CD4-positive, alpha-beta T cell (primary cell): ENCODE measurements at regions not wholly inside any gene's neighbourhood (a gene's known extent, or its start where the extent isn't known, plus 50 kb on each side); places are given as distances from the start of the nearest gene placed in this dataset.

Source experiments
- ATAC-seq: fragments of 200-7000 bp; cut with Tn5 transposase; one replicate; pipeline ENCODE4 v1.10.0; 2022; ENCODE audit warnings: mild to moderate bottlenecking; ENCODE audit not compliant: poor library complexity
- CTCF ChIA-PET: fragments of 350-600 bp; sonication (Branson Sonifier 250); formaldehyde crosslinking; loops from one replicate; lab custom pipeline; 2021; ENCODE audit warnings: antibody characterized with exemption, inconsistent platforms; lab: Charles Lee
- POLR2A ChIA-PET: fragments of 350-600 bp; sonication (Branson Sonifier 250); formaldehyde crosslinking; loops from one replicate; lab custom pipeline; 2021; ENCODE audit warnings: antibody characterized with exemption, inconsistent platforms; lab: Charles Lee
- DNase-seq, 14 experiments: peaks; one replicate each; pipeline ENCODE4 v3.0.0-alpha.2; 2013 to 2020; ENCODE audit warnings: mixed read lengths in 2 of 14
- H3K27ac ChIP-seq, 2 donors: one replicate each; pipeline versions ENCODE4 v1.5.1 to v1.7.0; 2013; ENCODE audit warnings: low read length in 2 of 2, low read depth in 1 of 2, mild to moderate bottlenecking in 1 of 2
- H3K27me3 ChIP-seq, 2 experiments: 1 replicate in 1 of 2; 2 replicates in 1 of 2; pipeline versions ENCODE4 v1.6.1 to v1.7.0; 2013; ENCODE audit warnings: low read length in 2 of 2, control low read depth in 1 of 2, mild to moderate bottlenecking in 1 of 2, moderate library complexity in 1 of 2; ENCODE audit not compliant: insufficient read depth in 2 of 2, control insufficient read depth in 1 of 2
- H3K36me3 ChIP-seq: one replicate; pipeline ENCODE4 v1.6.1; 2013; ENCODE audit warnings: low read length, control low read depth; ENCODE audit not compliant: insufficient read depth
- H3K4me1 ChIP-seq: one replicate; pipeline ENCODE4 v1.6.1; 2013; ENCODE audit warnings: low read length, control low read depth; ENCODE audit not compliant: insufficient read depth
- H3K4me3 ChIP-seq: one replicate; pipeline ENCODE4 v1.5.1; 2013; ENCODE audit warnings: mild to moderate bottlenecking, low read length, moderate library complexity
- H3K9me3 ChIP-seq, 2 experiments: 1 replicate in 1 of 2; 2 replicates in 1 of 2; pipeline versions ENCODE4 v1.6.1 to v1.7.0; 2013; ENCODE audit warnings: low read length in 2 of 2, mild to moderate bottlenecking in 2 of 2, control low read depth in 1 of 2, moderate library complexity in 1 of 2; ENCODE audit not compliant: control insufficient read depth in 1 of 2, insufficient read depth in 1 of 2
- H3K27ac Mint-ChIP-seq: one replicate; pipeline ENCODE4 v1.8.0; 2020; ENCODE audit warnings: mixed read lengths
- H3K27me3 Mint-ChIP-seq: one replicate; pipeline ENCODE4 v1.8.0; 2021; ENCODE audit warnings: mixed read lengths
- H3K36me3 Mint-ChIP-seq: one replicate; pipeline ENCODE4 v1.8.0; 2021; ENCODE audit warnings: low read depth, mixed read lengths
- H3K4me1 Mint-ChIP-seq: one replicate; pipeline ENCODE4 v1.8.0; 2021; ENCODE audit warnings: low read depth, mixed read lengths
- H3K4me3 Mint-ChIP-seq: one replicate; pipeline ENCODE4 v1.8.0; 2020; ENCODE audit warnings: mild to moderate bottlenecking, mixed read lengths
- H3K9me3 Mint-ChIP-seq: one replicate; pipeline ENCODE4 v1.8.0; 2020; ENCODE audit warnings: mixed read lengths
- CTCF ChIP-seq: fragments of 200-600 bp; IDR thresholded peaks from one replicate; pipeline ENCODE4 v1.8.0; 2022; ENCODE audit warnings: antibody characterized with exemption, mild to moderate bottlenecking
- intact Hi-C, 2 experiments: fragments of 100-400 bp; cut with DNase I in 1 of 2; cut with micrococcal nuclease in 1 of 2; formaldehyde crosslinking; loops; one replicate each; pipeline versions ENCODE4 v1.15.1 to v1.9.0; 2023 to 2025; cut with DNase I, micrococcal nuclease

GRCh38 chr18:78367996-78368395, 611.6 kb upstream of the SALL3 start:
- Mint-ChIP-seq H3K4me1 (no peaks in the 10 kb centered on the region), H3K27ac (no peak overlapping the region), H3K9me3 (no peaks in the 10 kb centered on the region), H3K36me3 (no peaks in the 10 kb centered on the region), H3K4me3 (no peak overlapping the region), H3K27me3 (no peaks in the 10 kb centered on the region)
- H3K27me3 ChIP-seq, result no peaks in the 10 kb centered on the region
- TF ChIP-seq CTCF, result no peak
- ChIA-PET CTCF (no interaction called here), POLR2A (interaction anchor here (0.6 kb wide), 1 partner anchor 833 kb away, joined by 3 read pairs; no protein-coding TSS in a partner anchor)
- no peaks in the 10 kb centered on the region for H3K4me1 ChIP-seq
- no peak overlapping the region for H3K27ac ChIP-seq
- intact Hi-C loops, result no loop called here
- no peaks in the 10 kb centered on the region for H3K36me3 ChIP-seq
- peaks cover 0 to 27% of the 10 kb centered on the region in 2 experiments for H3K9me3 ChIP-seq
- H3K4me3 ChIP-seq, result no peak overlapping the region
- DNase-seq, result no peak
- no peak for ATAC-seq

GRCh38 chr18:78368726-78369125, 610.9 kb upstream of the SALL3 start:
- ChIA-PET POLR2A (no interaction called here), CTCF (no interaction called here)
- Histone ChIP-seq H3K27me3 (no peaks in the 10 kb centered on the region), H3K27ac (no peak overlapping the region), H3K36me3 (no peaks in the 10 kb centered on the region), H3K9me3 (peaks cover 0 to 24% of the 10 kb centered on the region in 2 experiments), H3K4me3 (no peak overlapping the region), H3K4me1 (no peaks in the 10 kb centered on the region)
- intact Hi-C loops, result no loop called here
- Mint-ChIP-seq H3K36me3 (no peaks in the 10 kb centered on the region), H3K27ac (no peak overlapping the region), H3K4me1 (no peaks in the 10 kb centered on the region), H3K4me3 (no peak overlapping the region), H3K9me3 (no peaks in the 10 kb centered on the region), H3K27me3 (no peaks in the 10 kb centered on the region)
- TF ChIP-seq CTCF, result no peak
- ATAC-seq (no peak), DNase-seq (no peak)

GRCh38 chr18:78376046-78376445, 603.6 kb upstream of the SALL3 start:
- intact Hi-C loops, result no loop called here
- no peak overlapping the region for H3K27ac ChIP-seq
- no peaks in the 10 kb centered on the region for H3K36me3 Mint-ChIP-seq
- CTCF ChIA-PET, result no interaction called here
- DNase-seq (no peak), ATAC-seq (no peak)
- H3K27me3 ChIP-seq, result peaks cover 0 to under 1% of the 10 kb centered on the region in 2 experiments
- no peaks in the 10 kb centered on the region for H3K36me3 ChIP-seq
- H3K9me3 Mint-ChIP-seq, result no peaks in the 10 kb centered on the region
- peaks cover 0 to 13% of the 10 kb centered on the region in 2 experiments for H3K9me3 ChIP-seq
- H3K4me1 Mint-ChIP-seq, result no peaks in the 10 kb centered on the region
- H3K27me3 Mint-ChIP-seq, result no peaks in the 10 kb centered on the region
- H3K4me3 Mint-ChIP-seq, result no peak overlapping the region
- TF ChIP-seq CTCF, result no peak
- POLR2A ChIA-PET, result no interaction called here
- no peaks in the 10 kb centered on the region for H3K4me1 ChIP-seq
- H3K4me3 ChIP-seq, result no peak overlapping the region
- no peak overlapping the region for H3K27ac Mint-ChIP-seq
